Hepatocyte (in vitro differentiated cells): ENCODE measurements at regions not wholly inside any gene's neighbourhood (a gene's known extent, or its start where the extent isn't known, plus 50 kb on each side); places are given as distances from the start of the nearest gene placed in this dataset.
"Not testable (repeated sequence)": the region's sequence is repeated elsewhere in the genome, so short reads cannot be mapped to it uniquely, and the experiment has no call there.

Experiments used
- DNase-seq: peaks from one replicate; pipeline ENCODE4 v3.0.0-alpha.2; 2016; ENCODE audit warnings: low spot score
- H2AFZ ChIP-seq: fragments of 200-600 bp; sonication (generic); 2 replicates; pipeline ENCODE4 v1.6.0; 2016; ENCODE audit warnings: antibody characterized with exemption, mild to moderate bottlenecking
- H3K27ac ChIP-seq: fragments of 200-600 bp; sonication (generic); 2 replicates; pipeline ENCODE4 v1.5.1; 2016; ENCODE audit warnings: mild to moderate bottlenecking
- H3K27me3 ChIP-seq: fragments of 200-600 bp; sonication (generic); 2 replicates; pipeline ENCODE4 v1.6.1; 2016
- H3K36me3 ChIP-seq: fragments of 200-600 bp; sonication (generic); replicated peaks from 2 replicates; pipeline ENCODE4 v1.5.1; 2016; ENCODE audit warnings: low read depth; ENCODE audit not compliant: insufficient read depth
- H3K4me1 ChIP-seq: fragments of 200-600 bp; sonication (generic); 2 replicates; pipeline ENCODE4 v1.5.1; 2016; ENCODE audit warnings: mild to moderate bottlenecking, moderate library complexity; ENCODE audit not compliant: insufficient read depth
- H3K4me2 ChIP-seq: fragments of 200-600 bp; sonication (generic); 2 replicates; pipeline ENCODE4 v1.6.0; 2016
- H3K4me3 ChIP-seq: fragments of 200-600 bp; sonication (generic); 2 replicates; pipeline ENCODE4 v1.5.1; 2016; ENCODE audit warnings: mild to moderate bottlenecking
- H3K79me2 ChIP-seq: fragments of 200-600 bp; sonication (generic); 2 replicates; pipeline ENCODE4 v1.6.0; 2017; ENCODE audit warnings: mild to moderate bottlenecking
- H3K9me2 ChIP-seq: fragments of 200-600 bp; sonication (generic); replicated peaks from 2 replicates; pipeline ENCODE4 v1.6.0; 2017; ENCODE audit warnings: mild to moderate bottlenecking; ENCODE audit not compliant: insufficient read depth
- H3K9me3 ChIP-seq: fragments of 200-600 bp; sonication (generic); 2 replicates; pipeline ENCODE4 v1.5.1; 2016; ENCODE audit warnings: low read depth, mild to moderate bottlenecking
- H4K20me1 ChIP-seq: fragments of 200-600 bp; sonication (generic); 2 replicates; pipeline ENCODE4 v1.6.0; 2016; ENCODE audit warnings: mild to moderate bottlenecking; ENCODE audit not compliant: insufficient read depth, poor library complexity, severe bottlenecking
- EZH2 ChIP-seq: fragments of 200-600 bp; sonication (generic); IDR thresholded peaks from 2 replicates; pipeline ENCODE4 v1.6.1; 2016; ENCODE audit warnings: antibody characterized with exemption, mild to moderate bottlenecking, borderline replicate concordance
- EZH2phosphoT487 ChIP-seq: fragments of 200-600 bp; sonication (generic); IDR thresholded peaks from one replicate; pipeline ENCODE4 v1.6.1; 2018; ENCODE audit warnings: antibody characterized with exemption, mild to moderate bottlenecking, low read depth, moderate library complexity; ENCODE audit not compliant: unreplicated experiment, severe bottlenecking
- WGBS: methylation state at CpG from one replicate; pipeline ENCODE4 v1.1.6; 2016; ENCODE audit warnings: low lambda C conversion rate; ENCODE audit errors: missing lambda C conversion rate; 5-methylcytosine and 5-hydroxymethylcytosine counted together
- TF ChIP-seq, protein P1 (sequence below): fragments of 200-600 bp; sonication (generic); IDR thresholded peaks from 2 replicates; pipeline ENCODE4 v1.5.1; 2016; ENCODE audit warnings: antibody characterized with exemption, mild to moderate bottlenecking; ENCODE audit not compliant: poor library complexity

DNA sequence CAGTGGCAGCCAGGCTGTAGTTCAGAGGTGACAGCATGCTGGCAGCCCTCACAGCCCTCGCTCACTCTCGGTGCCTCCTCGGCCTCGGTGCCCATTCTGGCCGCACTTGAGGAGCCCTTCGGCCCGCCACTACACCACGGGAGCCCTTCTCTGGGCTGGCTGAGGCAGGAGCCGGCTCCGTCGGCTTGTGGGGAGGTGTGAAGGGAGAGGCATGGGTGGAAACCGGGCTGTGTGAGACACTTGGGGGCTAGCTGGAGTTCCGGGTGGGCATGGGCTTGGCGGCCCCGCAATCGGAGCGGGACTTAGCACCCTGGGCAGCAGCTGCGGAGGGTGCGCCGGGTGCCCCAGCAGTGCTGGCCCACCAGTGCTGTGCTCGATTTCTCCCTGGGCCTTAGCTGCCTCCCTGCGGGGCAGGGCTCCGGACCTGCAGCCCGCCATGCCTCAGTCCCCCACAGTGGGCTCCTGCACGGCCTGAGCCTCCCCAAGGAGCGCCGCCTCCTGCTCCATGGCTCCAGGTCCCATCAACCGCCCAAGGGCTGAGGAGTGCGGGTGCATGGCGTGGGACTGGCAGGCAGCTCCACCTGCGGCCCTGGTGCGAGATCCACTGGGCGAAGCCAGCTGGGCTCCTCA is 396.8 kb downstream of the FAM72C start:
- H3K27ac ChIP-seq = no peak overlapping the region
- H3K27me3 ChIP-seq = no peaks in the 10 kb centered on the region

DNA sequence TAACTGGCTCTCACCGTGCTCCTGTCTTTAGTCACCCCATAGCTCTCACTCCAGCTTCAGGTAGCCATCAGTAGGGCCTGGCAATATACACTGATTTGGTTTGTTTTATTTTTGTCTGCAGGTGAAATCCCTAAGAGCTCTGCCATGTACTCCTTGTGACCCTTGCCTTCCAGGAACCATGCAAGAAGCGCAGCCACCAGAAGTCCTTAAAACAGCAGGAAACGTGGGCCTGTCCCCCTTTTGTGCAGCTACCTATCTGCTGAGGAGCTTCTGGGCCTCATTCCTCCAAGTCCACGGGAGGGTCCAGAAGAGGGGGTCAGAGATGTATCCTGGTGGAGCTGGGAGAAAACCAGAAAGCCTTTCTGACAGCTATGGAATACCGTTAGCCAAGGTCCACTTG is 399.1 kb downstream of the FAM72C start:
- H3K4me3 ChIP-seq, H3K4me1 ChIP-seq, H3K36me3 ChIP-seq, DNase-seq, H3K79me2 ChIP-seq, H3K9me3 ChIP-seq, H3K27ac ChIP-seq, H3K4me2 ChIP-seq, H4K20me1 ChIP-seq, H3K9me2 ChIP-seq, H2AFZ ChIP-seq, H3K27me3 ChIP-seq: not testable (repeated sequence)
- 60% methylated on average over 5 of the region's 5 CpGs for WGBS

More for the DNA sequence above, 396.8 kb downstream of the FAM72C start:
- no peaks in the 10 kb centered on the region for H3K36me3 ChIP-seq
- H3K9me3 ChIP-seq = no peaks in the 10 kb centered on the region
- H4K20me1 ChIP-seq = no peaks in the 10 kb centered on the region
- TF ChIP-seq EZH2 (no peak), EZH2phosphoT487 (no peak)
- TF ChIP-seq, protein P1, sequence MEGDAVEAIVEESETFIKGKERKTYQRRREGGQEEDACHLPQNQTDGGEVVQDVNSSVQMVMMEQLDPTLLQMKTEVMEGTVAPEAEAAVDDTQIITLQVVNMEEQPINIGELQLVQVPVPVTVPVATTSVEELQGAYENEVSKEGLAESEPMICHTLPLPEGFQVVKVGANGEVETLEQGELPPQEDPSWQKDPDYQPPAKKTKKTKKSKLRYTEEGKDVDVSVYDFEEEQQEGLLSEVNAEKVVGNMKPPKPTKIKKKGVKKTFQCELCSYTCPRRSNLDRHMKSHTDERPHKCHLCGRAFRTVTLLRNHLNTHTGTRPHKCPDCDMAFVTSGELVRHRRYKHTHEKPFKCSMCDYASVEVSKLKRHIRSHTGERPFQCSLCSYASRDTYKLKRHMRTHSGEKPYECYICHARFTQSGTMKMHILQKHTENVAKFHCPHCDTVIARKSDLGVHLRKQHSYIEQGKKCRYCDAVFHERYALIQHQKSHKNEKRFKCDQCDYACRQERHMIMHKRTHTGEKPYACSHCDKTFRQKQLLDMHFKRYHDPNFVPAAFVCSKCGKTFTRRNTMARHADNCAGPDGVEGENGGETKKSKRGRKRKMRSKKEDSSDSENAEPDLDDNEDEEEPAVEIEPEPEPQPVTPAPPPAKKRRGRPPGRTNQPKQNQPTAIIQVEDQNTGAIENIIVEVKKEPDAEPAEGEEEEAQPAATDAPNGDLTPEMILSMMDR = no peak
- DNase-seq = no peak
- H3K79me2 ChIP-seq = no peaks in the 10 kb centered on the region
- no peak overlapping the region for H2AFZ ChIP-seq
- no peak overlapping the region for H3K4me3 ChIP-seq
- 85% methylated on average over 32 of the region's 33 CpGs for WGBS
- H3K4me2 ChIP-seq = no peak overlapping the region
- no peaks in the 10 kb centered on the region for H3K4me1 ChIP-seq
- no peaks in the 10 kb centered on the region for H3K9me2 ChIP-seq

- H3K9me3 ChIP-seq, H3K79me2 ChIP-seq, H3K27ac ChIP-seq, H3K27me3 ChIP-seq, H3K9me2 ChIP-seq, DNase-seq, H3K36me3 ChIP-seq, H3K4me3 ChIP-seq, H4K20me1 ChIP-seq, H2AFZ ChIP-seq, H3K4me2 ChIP-seq, H3K4me1 ChIP-seq: not testable (repeated sequence)
- WGBS = 87% methylated on average over 20 of the region's 20 CpGs
Observed at GRCh38 chr1:143563761-143564160, 408.0 kb downstream of the FAM72C start.

DNA sequence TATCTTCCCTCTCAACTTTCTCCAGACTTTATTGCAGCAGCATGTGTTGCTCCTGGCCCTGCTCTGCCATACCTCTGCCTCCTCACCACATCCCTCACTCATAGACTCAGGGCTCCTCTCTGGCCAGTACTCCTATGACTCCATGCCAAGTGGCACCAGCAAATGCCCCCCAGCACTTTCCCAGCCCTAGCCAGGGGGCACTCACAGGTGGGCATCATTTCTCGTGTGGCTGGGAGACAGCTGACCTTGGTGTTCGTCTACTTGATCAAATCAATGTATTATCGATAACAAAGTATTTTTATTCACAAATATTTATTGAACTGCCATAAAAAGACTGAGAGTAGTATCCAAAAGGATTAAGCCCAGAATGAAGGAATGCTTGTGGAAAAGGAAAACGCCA is 418.2 kb downstream of the FAM72C start:
- H3K79me2 ChIP-seq = no peaks in the 10 kb centered on the region
- H3K9me3 ChIP-seq = no peaks in the 10 kb centered on the region
- DNase-seq = no peak
- H3K4me3 ChIP-seq = no peak overlapping the region
- WGBS = 73% methylated on average over 4 of the region's 4 CpGs
- H3K9me2 ChIP-seq = no peaks in the 10 kb centered on the region
- no peaks in the 10 kb centered on the region for H4K20me1 ChIP-seq
- no peaks in the 10 kb centered on the region for H3K4me1 ChIP-seq
- H3K27me3 ChIP-seq = no peaks in the 10 kb centered on the region
- H3K36me3 ChIP-seq = no peaks in the 10 kb centered on the region
- no peak overlapping the region for H3K27ac ChIP-seq
- TF ChIP-seq, protein P1 = no peak
- TF ChIP-seq EZH2 (no peak), EZH2phosphoT487 (no peak)
- H3K4me2 ChIP-seq = no peak overlapping the region
- no peak overlapping the region for H2AFZ ChIP-seq

DNA sequence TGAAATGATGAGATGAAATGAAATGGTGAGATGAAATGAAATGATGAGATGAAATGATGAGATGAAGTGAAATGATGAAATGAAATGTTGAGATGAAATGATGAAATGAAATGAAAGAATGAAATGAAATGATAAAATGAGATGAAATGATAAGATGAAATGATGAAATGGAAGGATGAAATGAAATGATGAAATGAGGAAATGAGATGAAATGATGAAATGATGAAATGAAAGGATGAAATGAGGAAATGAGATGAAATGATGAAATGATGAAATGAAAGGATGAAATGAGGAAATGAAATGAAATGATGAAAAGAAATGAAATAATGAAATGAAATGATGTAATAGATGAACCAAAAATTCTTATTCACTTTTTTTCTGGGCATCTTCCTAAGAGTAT is 467.1 kb downstream of the FAM72C start:
- H3K4me2 ChIP-seq, DNase-seq, H3K9me3 ChIP-seq, H4K20me1 ChIP-seq, H2AFZ ChIP-seq, H3K27me3 ChIP-seq, H3K79me2 ChIP-seq, H3K36me3 ChIP-seq, H3K4me3 ChIP-seq, H3K4me1 ChIP-seq, H3K9me2 ChIP-seq, H3K27ac ChIP-seq: not testable (repeated sequence)

DNA sequence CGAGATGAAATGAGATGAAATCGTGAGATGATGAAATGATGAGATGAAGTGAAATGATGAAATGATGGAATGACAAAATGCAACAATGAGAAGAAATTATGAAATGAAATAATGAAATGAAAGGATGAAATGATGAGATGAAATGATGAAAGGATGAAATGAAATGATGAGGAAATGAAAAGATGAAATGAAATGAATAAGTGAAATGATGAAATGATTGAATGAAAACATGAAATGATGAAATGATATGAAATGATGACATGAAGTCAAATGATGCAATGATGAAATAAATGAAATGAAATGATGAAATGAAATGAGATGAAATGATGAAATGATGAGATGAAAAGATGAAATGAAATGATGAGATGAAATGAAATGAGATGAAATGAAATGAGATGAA is 467.7 kb downstream of the FAM72C start:
- not testable (repeated sequence) for H3K79me2 ChIP-seq, DNase-seq, H2AFZ ChIP-seq, H3K9me3 ChIP-seq, H3K4me1 ChIP-seq, H3K36me3 ChIP-seq, H3K27me3 ChIP-seq, H3K27ac ChIP-seq, H3K4me3 ChIP-seq, H3K9me2 ChIP-seq, H4K20me1 ChIP-seq, H3K4me2 ChIP-seq
- WGBS = no CpG with 5 or more reads among the region's 2 CpGs

GRCh38 chr1:143503048-143503447 is 468.7 kb downstream of the FAM72C start:
- not testable (repeated sequence) for H3K9me2 ChIP-seq, DNase-seq

More at GRCh38 chr1:143503048-143503447, 468.7 kb downstream of the FAM72C start:
- 68% methylated on average over 2 of the region's 2 CpGs for whole genome bisulfite sequencing
- H3K4me2 ChIP-seq, H4K20me1 ChIP-seq, H3K27ac ChIP-seq, H2AFZ ChIP-seq, H3K36me3 ChIP-seq, H3K9me3 ChIP-seq, H3K27me3 ChIP-seq, H3K4me3 ChIP-seq, H3K79me2 ChIP-seq, H3K4me1 ChIP-seq: not testable (repeated sequence)
